Fibroblast of the conjunctiva (primary cell): ENCODE measurements at regions not wholly inside any gene's neighbourhood (a gene's known extent, or its start where the extent isn't known, plus 50 kb on each side); places are given as distances from the start of the nearest gene placed in this dataset.
A peak's percentile ranks its signal among the peaks of the same experiment; 100 is the strongest.
"Not testable (repeated sequence)": the region's sequence is repeated elsewhere in the genome, so short reads cannot be mapped to it uniquely, and the experiment has no call there.

Source experiments
- DNase-seq: peaks from one replicate; pipeline ENCODE4 v3.0.0-alpha.2; 2010; ENCODE audit warnings: low read depth

- no peak for DNase-seq
Measured at GRCh38 chr4:128649161-128649560, 160.3 kb upstream of the JADE1 start.

- no peak for DNase-seq
Measured at GRCh38 chr4:128648021-128648420, 161.5 kb upstream of the JADE1 start.

DNA sequence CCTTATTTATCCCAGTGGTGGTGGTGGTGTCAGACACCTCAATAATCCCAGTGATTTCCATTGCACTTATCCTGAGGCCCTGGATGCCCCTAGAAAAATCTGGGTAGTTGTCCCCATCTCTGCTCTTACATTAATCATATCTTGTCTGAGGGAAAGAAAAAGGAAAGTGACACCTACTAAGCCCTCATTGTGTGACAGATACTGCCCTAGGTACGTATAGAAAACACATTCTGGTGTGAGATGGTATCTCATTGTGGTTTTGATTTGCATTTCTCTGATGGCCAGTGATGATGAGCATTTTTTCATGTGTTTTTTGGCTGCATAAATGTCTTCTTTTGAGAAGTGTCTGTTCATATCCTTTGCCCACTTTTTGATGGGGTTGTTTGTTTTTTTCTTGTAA lies 162.6 kb upstream of the JADE1 start:
- not testable (repeated sequence) for DNase-seq

- not testable (repeated sequence) for DNase-seq
Measured at GRCh38 chr4:128644693-128645654, 164.5 kb upstream of the JADE1 start.

- not testable (repeated sequence) for DNase-seq
Measured at GRCh38 chr4:128644107-128644506, 165.4 kb upstream of the JADE1 start.

GRCh38 chr4:128641566-128641965 lies 167.9 kb upstream of the JADE1 start:
- DNase-seq, result not testable (repeated sequence)

DNA sequence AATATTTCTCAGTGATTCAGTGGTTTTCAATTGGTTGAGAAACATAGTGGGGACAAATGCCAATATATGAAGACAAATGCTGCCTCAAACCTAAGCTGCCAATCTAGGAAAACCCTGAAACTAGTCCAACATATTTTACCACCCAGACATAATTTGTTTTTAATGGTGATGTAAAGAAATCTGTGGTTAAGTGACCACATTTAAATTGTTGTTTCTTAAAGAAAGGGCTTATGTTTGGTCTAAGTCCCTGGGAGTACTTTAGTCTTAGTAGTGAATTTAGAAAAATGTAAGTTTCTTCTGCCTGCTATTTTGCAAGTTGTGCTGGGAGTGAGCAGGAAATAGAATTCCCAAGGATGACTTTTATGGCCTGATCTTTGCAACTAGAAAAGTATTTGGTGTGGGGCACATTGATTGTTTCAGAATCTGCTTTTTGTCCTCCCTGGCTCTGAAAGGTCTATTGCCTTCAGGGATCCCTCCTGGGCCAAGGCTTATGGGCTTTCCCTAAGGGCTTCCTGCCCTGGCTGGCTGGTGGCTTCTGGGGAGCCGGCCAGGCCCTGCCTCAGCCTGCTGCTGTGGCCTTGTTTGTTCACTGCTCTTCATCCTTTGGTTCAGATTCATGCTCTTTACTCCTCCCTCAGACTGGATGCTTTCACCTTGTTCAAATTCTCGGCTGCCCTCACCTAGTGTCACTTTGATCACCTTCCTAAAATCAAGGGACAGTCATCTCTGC lies 169.8 kb upstream of the JADE1 start:
- DNase-seq, result no peak

DNA sequence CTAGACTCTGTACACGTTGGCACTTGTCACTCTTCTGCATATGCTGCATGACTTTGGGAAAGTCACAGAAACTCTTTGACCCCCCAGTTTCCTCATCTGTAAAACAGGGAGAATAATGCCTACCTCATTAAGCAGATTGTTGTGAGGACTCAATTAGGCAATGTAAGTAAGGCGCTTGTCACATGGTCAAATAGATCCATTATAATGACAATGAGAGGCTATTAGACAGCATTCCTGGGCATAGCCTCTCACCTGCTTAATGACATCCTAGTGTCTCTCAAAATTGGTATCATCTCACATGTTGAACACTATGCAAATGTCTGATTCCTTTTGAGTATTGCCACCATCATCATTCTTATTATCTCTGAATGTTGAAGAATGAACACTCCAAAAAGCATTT lies 172.6 kb upstream of the JADE1 start:
- DNase-seq, result no peak

- DNase-seq, result no peak
Measured at GRCh38 chr4:128635955-128636560, 173.4 kb upstream of the JADE1 start.

- no peak for DNase-seq
Measured at GRCh38 chr4:128635141-128635954, 174.2 kb upstream of the JADE1 start.

GRCh38 chr4:128633067-128633466 lies 176.4 kb upstream of the JADE1 start:
- no peak for DNase-seq

DNA sequence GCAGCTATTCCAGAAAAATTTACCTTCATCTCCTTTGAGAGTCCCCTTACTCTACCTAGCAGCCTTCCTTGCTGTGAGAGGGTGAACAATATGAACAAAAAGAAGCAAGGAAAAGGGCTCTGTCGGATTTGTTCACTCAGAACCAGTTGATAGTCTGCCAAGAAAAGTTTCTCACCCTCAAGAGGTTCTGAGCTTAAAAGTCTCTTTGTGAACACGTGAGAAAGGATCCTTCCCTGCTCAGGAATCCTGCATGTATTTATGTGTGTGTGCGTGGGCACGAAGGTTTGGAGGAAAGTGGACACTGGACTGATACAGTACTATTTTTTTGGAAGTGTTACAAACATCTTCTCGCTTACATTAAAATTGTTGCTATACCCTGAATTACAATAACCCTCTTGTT lies 178.6 kb upstream of the JADE1 start:
- no peak for DNase-seq

GRCh38 chr4:128623508-128624215 lies 185.8 kb upstream of the JADE1 start:
- no peak for DNase-seq

DNA sequence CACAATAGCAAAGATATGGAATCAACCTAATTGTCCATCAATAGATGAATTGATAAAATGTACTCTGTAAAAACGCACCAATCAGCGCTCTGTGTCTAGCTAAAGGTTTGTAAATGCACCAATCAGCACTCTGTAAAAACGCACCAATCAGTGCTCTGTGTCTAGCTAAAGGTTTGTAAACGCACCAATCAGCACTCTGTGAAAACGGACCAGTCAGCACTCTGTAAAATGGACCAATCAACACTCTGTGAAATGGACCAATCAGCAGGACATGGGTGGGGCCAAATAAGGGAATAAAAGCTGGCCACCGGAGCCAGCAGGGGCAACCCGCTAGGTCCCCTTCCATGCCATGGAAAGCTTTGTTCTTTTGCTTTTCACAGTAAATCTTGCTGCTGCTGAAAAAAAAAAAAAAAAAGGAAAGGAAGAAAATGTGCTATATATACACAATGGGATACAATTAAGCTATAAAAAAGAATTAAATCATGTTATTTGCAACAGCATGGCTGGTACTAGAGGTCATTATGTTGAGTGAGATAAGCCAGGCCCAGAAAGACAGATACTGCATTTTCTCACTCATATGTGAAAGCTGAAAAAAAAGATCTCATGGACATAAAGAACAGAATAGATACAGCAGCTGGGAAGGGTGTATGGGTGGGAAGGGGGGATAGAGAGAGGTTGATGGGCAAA lies 189.1 kb upstream of the JADE1 start:
- DNase-seq, result not testable (repeated sequence)

DNA sequence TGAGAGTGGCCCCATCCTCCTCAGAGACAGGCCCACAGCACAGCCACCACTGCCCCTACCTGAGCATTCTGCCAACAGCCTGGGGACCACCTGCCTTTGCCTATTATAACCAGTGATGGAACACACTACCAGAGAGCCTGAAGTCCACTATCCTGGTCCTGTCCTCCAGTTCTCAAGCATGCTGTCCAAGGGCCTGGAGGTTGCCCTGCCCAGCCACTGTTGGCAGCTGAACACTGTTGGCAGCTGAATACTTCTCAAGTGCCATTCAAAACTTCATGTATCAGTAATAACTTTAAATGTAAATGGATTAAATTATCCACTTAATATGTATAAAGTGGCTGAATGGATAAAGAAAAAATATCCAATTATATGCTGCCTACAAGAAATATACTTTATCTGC lies 194.3 kb upstream of the JADE1 start:
- DNase-seq, result no peak

GRCh38 chr4:128608006-128608405 lies 201.5 kb upstream of the JADE1 start:
- no peak for DNase-seq

DNA sequence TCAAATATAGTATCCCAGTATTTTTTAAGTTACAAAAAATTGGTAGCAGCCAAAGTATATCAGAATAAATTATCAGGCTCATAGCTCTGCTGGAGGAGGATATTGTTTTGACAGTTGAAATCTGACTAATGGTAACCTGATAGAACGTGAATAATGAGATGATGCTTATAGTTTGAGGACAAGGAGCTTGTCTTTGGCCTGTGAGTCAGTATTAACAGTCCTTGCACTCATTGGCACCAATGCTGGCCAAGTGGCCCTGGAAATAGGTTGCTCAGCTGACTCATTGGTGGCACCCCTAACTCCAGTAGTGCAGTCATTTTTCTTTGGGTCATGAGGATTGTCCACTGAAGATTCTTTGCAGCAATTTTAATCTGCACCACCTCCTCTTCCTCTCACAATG lies 203.3 kb upstream of the JADE1 start:
- peak; percentile 42 for DNase-seq

- DNase-seq, result no peak
Measured at GRCh38 chr4:128604840-128605239, 204.7 kb upstream of the JADE1 start.

DNA sequence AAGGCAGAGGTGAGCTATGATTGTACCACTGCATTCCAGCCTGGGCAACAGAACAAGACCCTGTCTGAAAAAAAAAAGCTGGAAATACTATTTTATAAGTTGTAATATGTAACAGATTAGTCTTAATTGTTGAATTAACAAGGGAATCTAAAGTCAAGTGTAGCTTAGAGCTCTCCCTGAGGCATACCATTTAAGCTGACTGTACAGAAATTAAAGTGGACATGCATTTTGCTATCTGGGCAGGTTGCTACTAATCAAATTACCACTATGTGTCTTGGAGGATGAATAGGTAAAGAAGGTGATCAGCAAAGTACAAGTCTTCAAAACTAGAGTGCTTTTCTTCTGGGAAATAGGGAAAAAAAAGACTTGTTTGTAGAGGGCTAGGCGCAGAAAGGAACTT lies 205.3 kb upstream of the JADE1 start:
- DNase-seq, result no peak

DNA sequence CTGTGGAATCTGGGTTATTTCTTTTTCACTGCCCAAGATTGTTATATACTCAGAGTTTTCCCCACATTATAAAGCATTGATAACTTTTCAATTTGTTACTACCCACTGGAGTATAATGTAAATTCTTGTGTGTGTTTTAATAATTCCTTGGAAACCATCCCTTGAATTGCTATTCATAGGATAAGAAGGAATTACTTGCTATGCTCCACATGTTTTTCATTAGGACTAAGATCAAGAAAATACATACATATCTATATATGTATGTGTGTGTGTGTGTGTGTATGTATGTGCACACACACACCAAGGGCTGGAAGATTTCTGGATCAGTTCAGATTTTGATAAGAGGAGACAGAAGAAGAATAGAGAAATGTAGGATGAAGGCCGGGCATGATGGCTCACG lies 206.4 kb upstream of the JADE1 start:
- DNase-seq, result no peak
